ENCODE measurements at regions not wholly inside any gene's neighbourhood (a gene's known extent, or its start where the extent isn't known, plus 50 kb on each side); places are given as distances from the start of the nearest gene placed in this dataset.

GRCh38 chr4:97493815-97494518, 649.3 kb downstream of the STPG2 start:
- TF ChIP-seq TCF12 (IDR thresholded peaks at IDR 0.05; ENCODE audit: low read depth) (no peak), YY1 (IDR thresholded peaks at IDR 0.05; ENCODE audit: low read depth) (no peak), MAX (IDR thresholded peaks at IDR 0.05) (no peak), ZBTB7A (IDR thresholded peaks at IDR 0.05; ENCODE audit: low read depth) (no peak), NFIC (IDR thresholded peaks at IDR 0.05) (no peak), REST (IDR thresholded peaks at IDR 0.05; ENCODE audit: low read depth) (no peak), CEBPB (IDR thresholded peaks at IDR 0.05) (no peak), TAF1 (IDR thresholded peaks at IDR 0.05; ENCODE audit: low read depth) (no peak), EP300 (IDR thresholded peaks at IDR 0.05; ENCODE audit: borderline replicate concordance) (no peak)

Data from Ishikawa (cell line).